ENCODE measurements at regions not wholly inside any gene's neighbourhood (a gene's known extent, or its start where the extent isn't known, plus 50 kb on each side); places are given as distances from the start of the nearest gene placed in this dataset.

DNA sequence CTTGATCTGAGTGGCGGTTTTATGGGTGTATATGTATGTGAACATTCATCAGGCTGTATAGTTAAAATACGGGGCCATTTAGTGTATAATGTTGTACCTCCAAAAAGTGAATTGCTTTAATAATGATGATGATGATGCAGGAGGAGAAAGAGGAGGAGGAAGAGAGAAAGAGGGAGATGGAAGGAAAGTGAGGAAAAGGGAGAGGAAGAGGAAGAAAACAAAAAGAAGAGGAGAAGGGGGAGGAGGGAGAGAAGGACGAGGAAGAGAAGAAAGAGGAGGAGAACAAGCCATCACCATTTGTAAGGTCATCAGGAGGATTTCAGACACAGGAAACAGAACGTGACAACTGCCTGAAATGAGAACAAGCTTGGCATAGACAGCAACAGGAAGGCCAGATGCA lies 168.4 kb upstream of the NCKAP5 start:
- no peak overlapping the region for H3K27ac Mint-ChIP-seq
- no peaks in the 10 kb centered on the region for H3K4me1 Mint-ChIP-seq (ENCODE audit: low read depth)
- H3K9me3 Mint-ChIP-seq = peaks cover 0 to 3% of the 10 kb centered on the region in 2 donors
- ATAC-seq (replicated peaks in 1 of 2) = no peak
- DNase-seq = no peak
- no peaks in the 10 kb centered on the region for H3K36me3 Mint-ChIP-seq (ENCODE audit: insufficient read depth in 2 of 2)
- H3K4me3 Mint-ChIP-seq = no peak overlapping the region
- peaks cover 5% of the 10 kb centered on the region for H3K27me3 Mint-ChIP-seq (ENCODE audit: low read depth)

DNA sequence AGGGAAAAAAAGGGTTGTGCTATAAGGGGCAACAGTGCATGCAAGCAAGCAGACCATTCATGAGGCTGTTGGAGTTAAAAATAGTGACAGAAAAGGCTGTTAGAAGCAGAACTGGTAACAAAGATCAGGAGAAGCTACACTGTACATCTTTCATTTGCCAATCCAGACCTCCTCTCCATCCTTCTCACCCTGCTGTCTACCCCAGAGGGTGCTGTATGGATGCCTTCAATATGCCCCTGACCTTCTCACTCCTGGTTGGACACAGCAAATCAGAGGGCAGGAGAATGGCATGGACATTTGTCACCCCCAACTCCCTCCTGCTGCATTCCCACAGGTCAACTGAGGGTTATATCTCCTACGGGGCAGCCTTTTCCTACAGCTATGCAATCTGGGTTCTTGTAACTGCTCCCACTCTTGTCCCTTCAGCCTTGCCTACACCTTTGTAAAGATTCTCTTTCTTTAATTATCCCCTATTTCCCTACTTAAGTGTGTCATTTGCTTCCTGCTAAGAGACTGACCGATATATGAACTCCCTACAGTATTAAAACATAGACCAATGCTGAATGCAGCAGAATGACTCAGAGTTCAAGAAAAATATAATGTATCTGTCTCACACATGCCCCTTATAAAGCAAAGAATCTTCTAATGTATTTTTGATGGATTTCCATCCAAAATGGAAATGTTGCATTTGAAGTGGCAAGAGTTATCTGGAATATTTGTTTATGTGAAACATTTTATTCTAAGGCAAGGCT lies 169.2 kb upstream of the NCKAP5 start:
- peaks cover 0 to 3% of the 10 kb centered on the region in 2 donors for H3K9me3 Mint-ChIP-seq
- H3K4me1 Mint-ChIP-seq (ENCODE audit: low read depth) = no peaks in the 10 kb centered on the region
- H3K27me3 Mint-ChIP-seq (ENCODE audit: low read depth) = peaks cover 5% of the 10 kb centered on the region
- no peak overlapping the region for H3K4me3 Mint-ChIP-seq
- DNase-seq (no peak), ATAC-seq (replicated peaks in 1 of 2) (no peak)
- no peak overlapping the region for H3K27ac Mint-ChIP-seq
- no peaks in the 10 kb centered on the region for H3K36me3 Mint-ChIP-seq (ENCODE audit: insufficient read depth in 2 of 2)

DNA sequence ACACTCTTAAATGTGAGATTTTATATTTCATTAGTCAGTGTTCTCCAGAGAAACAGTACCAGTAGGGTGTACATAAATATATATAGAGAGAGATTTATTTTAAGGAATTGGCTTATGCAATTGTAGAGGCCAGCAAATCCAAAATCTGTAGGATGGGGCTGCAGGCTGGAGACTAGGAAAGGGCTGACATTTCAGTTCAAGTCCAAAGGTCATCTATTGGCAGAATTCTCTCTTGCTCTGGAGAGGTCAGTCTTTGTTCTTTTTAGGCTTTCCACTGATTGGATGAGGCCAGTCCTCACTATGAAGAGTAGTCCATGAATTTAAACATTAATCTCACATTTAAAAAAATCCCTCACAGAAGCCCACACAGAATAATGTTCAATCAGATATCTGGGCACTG lies 170.8 kb upstream of the NCKAP5 start:
- no peaks in the 10 kb centered on the region for H3K4me1 Mint-ChIP-seq (ENCODE audit: low read depth)
- no peak overlapping the region for H3K27ac Mint-ChIP-seq
- ATAC-seq (replicated peaks in 1 of 2) (no peak), DNase-seq (no peak)
- H3K9me3 Mint-ChIP-seq = peaks cover 0 to 3% of the 10 kb centered on the region in 2 donors
- no peaks in the 10 kb centered on the region for H3K36me3 Mint-ChIP-seq (ENCODE audit: insufficient read depth in 2 of 2)
- H3K27me3 Mint-ChIP-seq (ENCODE audit: low read depth) = peaks cover 5% of the 10 kb centered on the region
- no peak overlapping the region for H3K4me3 Mint-ChIP-seq

DNA sequence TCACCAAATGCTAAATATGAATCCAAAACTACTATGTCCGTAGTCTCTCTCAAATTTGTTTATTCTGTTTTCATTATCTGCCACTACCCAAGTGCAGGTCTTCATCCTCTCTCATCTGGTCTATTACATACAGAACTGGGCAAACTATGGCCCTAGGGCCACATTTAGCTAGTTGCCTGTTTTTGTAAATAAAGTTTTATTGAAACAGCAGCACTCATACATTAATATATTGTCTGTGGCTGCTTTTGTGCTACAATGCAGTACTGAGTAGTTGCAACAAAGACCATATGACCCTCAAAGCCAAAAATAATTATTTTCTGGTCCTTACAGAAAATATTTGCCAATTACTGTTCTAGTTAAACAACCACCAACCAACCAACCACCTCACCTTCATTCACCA lies 172.2 kb upstream of the NCKAP5 start:
- Mint-ChIP-seq H3K27me3 (ENCODE audit: low read depth) (peaks cover 5% of the 10 kb centered on the region), H3K9me3 (peaks cover 0 to 3% of the 10 kb centered on the region in 2 donors), H3K27ac (no peak overlapping the region), H3K4me1 (ENCODE audit: low read depth) (no peaks in the 10 kb centered on the region), H3K36me3 (ENCODE audit: insufficient read depth in 2 of 2) (no peaks in the 10 kb centered on the region), H3K4me3 (no peak overlapping the region)
- no peak for DNase-seq
- no peak for ATAC-seq (replicated peaks in 1 of 2)

DNA sequence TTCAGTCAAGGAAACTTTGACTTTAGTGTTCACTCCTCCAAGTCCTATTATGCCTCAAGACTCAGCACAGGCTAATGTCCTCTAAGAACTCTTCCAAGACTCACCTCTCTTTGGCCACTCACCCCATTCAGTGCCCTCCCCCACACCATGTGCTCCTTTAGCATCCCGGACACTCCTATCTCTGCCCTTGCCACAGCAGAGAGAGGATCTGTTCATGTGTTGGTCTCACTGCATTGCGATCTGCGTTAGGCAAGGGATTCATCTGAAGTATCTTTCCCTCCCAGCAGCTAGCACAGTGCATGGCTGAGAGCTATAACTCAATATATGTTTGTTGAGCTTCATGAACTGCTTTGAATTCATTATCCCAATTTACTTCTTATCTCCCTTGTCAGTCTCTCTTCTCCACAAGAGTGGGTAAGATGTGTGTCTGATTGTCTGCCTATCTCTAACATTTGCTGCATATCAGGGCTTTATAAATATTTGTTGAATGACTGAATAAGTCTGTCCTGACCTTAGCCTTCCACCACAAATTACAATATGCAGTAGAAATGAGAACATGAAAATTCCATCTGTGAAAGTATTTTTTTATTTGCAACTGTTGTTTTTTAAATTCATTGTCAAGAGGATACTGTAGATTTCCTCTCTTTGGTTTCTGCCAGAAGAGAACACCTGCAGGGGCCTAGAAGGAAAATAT lies 179.9 kb upstream of the NCKAP5 start:
- Mint-ChIP-seq H3K27me3 (ENCODE audit: low read depth) (peaks cover 17% of the 10 kb centered on the region), H3K4me3 (no peak overlapping the region), H3K36me3 (ENCODE audit: insufficient read depth in 2 of 2) (no peaks in the 10 kb centered on the region), H3K9me3 (peaks cover 1 to 2% of the 10 kb centered on the region in 2 donors), H3K4me1 (ENCODE audit: low read depth) (no peaks in the 10 kb centered on the region), H3K27ac (no peak overlapping the region)
- no peak for DNase-seq
- ATAC-seq (replicated peaks in 1 of 2) = no peak

DNA sequence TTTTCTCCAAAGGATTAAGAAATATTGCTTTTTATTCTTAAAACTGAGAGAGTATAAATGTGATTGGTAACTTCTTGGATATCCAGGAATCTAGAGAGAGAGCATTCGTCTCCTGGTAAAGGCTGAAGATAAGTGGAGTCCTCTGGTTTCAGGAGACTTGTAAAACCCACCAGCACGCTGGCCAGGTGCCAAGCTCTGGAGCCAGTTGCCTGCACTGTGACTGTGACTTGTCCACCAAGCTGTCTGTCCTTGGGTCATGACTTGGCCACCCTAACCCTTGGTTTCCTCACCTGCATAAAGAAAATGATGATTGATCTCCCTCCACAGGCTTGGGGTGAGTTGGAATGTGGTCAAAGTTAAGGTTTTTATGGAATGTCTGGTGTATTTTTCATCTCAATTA lies 185.4 kb upstream of the NCKAP5 start:
- Mint-ChIP-seq H3K9me3 (peaks cover 0 to 1% of the 10 kb centered on the region in 2 donors), H3K4me3 (no peak overlapping the region), H3K4me1 (ENCODE audit: low read depth) (no peaks in the 10 kb centered on the region), H3K27me3 (ENCODE audit: low read depth) (peaks cover 8% of the 10 kb centered on the region), H3K36me3 (ENCODE audit: insufficient read depth in 2 of 2) (no peaks in the 10 kb centered on the region), H3K27ac (no peak overlapping the region)
- ATAC-seq (replicated peaks in 1 of 2) = no peak
- no peak for DNase-seq

DNA sequence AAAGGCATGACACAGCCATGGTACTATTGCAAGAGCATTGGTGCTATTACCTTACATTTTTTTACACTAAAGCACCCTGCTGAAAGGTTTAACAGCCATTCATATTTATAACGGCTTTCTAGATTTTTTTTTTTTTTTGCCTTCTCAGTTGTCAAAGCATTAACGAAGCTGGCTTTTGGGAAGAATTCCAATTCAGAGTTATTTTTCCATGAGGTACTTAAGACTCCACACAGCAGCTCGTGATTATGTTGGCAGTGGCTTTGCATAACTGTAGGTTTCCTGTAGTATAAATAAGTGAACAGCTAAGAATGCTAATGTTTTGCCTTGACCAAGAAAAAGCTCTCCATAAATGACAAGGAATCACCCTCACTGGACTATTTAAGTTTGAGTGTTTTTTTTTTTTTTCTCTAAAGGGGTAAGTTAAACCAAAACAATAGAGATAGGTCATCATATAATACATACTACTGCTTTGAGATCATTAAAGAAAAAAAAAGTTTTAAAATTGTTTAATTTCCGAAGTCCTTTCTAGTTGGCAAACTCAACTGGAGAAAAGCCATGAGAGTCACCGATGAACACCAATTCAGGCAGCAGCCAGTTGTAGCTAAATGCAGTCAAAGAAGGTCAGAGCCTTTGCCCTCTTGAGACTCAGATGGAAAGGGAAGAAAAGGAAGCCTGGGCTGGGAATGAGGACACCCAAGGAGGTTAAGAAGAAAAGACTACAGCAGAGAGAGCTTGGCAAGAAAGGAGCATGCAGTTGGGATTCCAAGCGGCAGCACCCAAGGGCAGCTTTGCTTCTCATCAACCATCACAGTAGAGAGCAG lies 187.4 kb upstream of the NCKAP5 start:
- Mint-ChIP-seq H3K4me3 (no peak overlapping the region), H3K9me3 (peaks cover 0 to 1% of the 10 kb centered on the region in 2 donors), H3K4me1 (ENCODE audit: low read depth) (no peaks in the 10 kb centered on the region), H3K27ac (no peak overlapping the region), H3K27me3 (ENCODE audit: low read depth) (peaks cover 12% of the 10 kb centered on the region), H3K36me3 (ENCODE audit: insufficient read depth in 2 of 2) (no peaks in the 10 kb centered on the region)
- no peak for ATAC-seq (replicated peaks in 1 of 2)
- no peak for DNase-seq

DNA sequence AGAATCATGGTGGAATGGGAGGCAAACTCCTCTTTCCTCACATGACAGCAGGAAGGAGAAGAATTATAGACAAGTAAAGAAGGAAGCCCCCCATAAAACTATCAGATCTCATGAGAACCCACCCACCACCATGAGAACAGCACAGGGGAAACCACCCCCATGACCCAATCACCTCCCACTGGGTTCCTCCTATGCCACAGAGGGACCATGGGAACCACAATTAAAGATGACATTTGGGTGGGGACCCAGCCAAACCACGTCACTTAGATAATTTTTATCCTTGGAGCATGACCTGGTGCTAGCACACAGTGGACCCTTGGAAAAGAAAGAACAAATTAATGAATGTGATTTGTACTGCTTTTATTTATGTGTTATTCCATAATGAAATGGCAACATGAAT lies 188.6 kb upstream of the NCKAP5 start:
- no peaks in the 10 kb centered on the region for H3K9me3 Mint-ChIP-seq
- H3K27ac Mint-ChIP-seq = no peak overlapping the region
- no peaks in the 10 kb centered on the region for H3K36me3 Mint-ChIP-seq (ENCODE audit: insufficient read depth in 2 of 2)
- H3K27me3 Mint-ChIP-seq (ENCODE audit: low read depth) = peaks cover 9% of the 10 kb centered on the region
- H3K4me1 Mint-ChIP-seq (ENCODE audit: low read depth) = no peaks in the 10 kb centered on the region
- H3K4me3 Mint-ChIP-seq = no peak overlapping the region
- DNase-seq (no peak), ATAC-seq (replicated peaks in 1 of 2) (no peak)

DNA sequence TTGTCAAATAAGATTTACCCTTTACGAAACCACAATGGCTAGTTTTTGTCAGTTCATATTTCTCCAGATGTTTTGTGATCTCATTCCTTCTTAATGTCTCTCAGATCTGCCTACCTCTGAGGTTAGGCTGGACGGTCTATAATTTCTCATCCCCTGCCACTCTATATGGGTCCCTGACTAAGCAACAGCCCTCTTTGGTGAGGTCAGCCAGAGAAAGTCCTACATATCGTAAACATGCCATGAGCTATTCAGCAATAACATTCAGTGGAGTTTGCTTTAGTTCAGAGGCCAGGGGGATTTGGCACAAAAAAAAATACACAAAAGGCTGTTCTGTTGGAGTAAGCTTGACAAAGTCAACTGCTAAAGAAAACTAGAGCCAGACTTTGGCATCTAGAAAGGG lies 192.1 kb upstream of the NCKAP5 start:
- no peak for DNase-seq
- no peaks in the 10 kb centered on the region for H3K36me3 Mint-ChIP-seq (ENCODE audit: insufficient read depth in 2 of 2)
- H3K4me3 Mint-ChIP-seq = no peak overlapping the region
- H3K4me1 Mint-ChIP-seq (ENCODE audit: low read depth) = no peaks in the 10 kb centered on the region
- no peak overlapping the region for H3K27ac Mint-ChIP-seq
- H3K9me3 Mint-ChIP-seq = peaks cover 0 to 2% of the 10 kb centered on the region in 2 donors
- no peak for ATAC-seq (replicated peaks in 1 of 2)
- peaks cover 9% of the 10 kb centered on the region for H3K27me3 Mint-ChIP-seq (ENCODE audit: low read depth)

DNA sequence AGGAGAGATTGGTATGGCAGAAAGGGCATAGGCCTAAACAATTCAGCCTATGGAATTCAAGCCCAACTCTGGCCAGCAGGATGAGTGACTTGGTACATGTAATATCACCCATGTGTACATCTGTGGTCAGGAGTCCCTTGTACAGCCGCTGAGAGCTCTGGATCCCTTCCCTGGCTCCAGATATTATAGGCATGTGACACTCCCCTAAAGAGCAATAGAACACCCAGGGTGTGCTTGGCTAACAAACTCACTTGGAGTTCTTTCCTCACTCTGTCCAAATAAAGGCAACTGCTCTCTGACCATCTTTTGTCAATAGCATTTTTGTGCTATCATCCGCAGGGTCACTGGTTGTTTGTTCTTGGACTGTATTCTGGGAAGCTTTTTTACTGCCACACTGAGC lies 197.4 kb upstream of the NCKAP5 start:
- peaks cover 10% of the 10 kb centered on the region for H3K27me3 Mint-ChIP-seq (ENCODE audit: low read depth)
- no peak for ATAC-seq (replicated peaks in 1 of 2)
- no peaks in the 10 kb centered on the region for H3K36me3 Mint-ChIP-seq (ENCODE audit: insufficient read depth in 2 of 2)

DNA sequence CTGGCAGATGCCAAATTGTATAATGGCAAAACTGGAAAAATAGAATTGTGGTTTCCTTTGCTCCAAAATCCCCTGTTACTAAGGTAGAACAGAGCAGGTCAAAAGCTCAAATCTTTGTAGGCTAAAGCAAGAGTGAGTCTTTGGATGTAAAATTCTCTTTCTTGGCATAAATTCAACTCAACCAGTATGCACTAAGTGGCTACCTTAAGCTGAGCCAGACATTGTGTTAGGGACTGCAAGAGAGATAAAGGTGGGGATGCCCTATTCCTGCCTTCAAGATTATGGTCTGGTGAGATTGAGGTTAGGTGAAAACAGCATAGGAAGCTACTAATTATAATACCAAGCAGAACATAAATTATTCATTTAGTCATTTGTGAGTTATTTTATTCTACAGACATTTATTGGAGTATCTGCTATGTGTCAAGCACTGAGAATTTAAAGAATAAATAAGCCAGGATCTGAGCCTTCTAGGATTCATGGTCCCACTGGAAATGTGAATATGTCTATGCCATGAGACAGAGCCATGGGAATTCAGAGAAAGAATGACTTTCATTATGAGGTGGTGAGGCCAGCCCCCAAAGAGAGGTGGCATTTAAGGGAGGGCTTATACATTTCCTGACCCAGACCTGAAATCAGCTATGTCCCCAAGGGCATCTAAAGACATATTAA lies 198.0 kb upstream of the NCKAP5 start:
- Mint-ChIP-seq H3K4me3 (no peak overlapping the region), H3K4me1 (ENCODE audit: low read depth) (no peaks in the 10 kb centered on the region), H3K9me3 (peaks cover 0 to 7% of the 10 kb centered on the region in 2 donors), H3K27ac (no peak overlapping the region), H3K27me3 (ENCODE audit: low read depth) (peaks cover 13% of the 10 kb centered on the region), H3K36me3 (ENCODE audit: insufficient read depth in 2 of 2) (no peaks in the 10 kb centered on the region)
- ATAC-seq (replicated peaks in 1 of 2) (no peak), DNase-seq (no peak)

More for the DNA sequence above, 197.4 kb upstream of the NCKAP5 start:
- Mint-ChIP-seq H3K9me3 (peaks cover 0 to 7% of the 10 kb centered on the region in 2 donors), H3K27ac (no peak overlapping the region), H3K4me3 (no peak overlapping the region), H3K4me1 (ENCODE audit: low read depth) (no peaks in the 10 kb centered on the region)
- DNase-seq = no peak

DNA sequence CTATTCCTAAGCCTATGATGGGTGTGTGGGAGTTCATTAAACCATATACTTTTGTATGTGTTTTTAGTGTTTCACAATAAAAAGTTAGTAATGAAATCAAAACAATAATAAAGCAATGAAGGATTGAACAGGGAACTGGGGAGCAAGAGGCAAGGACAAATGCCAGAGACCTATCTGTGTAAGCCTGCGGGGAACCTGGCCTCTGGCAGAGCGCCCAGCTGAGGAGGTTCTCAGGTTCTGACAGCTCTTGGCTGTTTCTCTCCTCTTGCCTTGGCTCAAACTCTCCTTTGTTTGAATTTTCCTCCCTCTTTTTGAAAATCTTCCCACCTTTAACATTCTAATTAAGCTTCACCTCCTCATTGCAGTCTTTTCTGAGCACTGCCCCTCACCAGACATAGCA lies 200.0 kb upstream of the NCKAP5 start:
- H3K4me3 Mint-ChIP-seq = no peak overlapping the region
- DNase-seq (no peak), ATAC-seq (replicated peaks in 1 of 2) (no peak)
- H3K27ac Mint-ChIP-seq = no peak overlapping the region
- no peaks in the 10 kb centered on the region for H3K4me1 Mint-ChIP-seq (ENCODE audit: low read depth)
- peaks cover 13% of the 10 kb centered on the region for H3K27me3 Mint-ChIP-seq (ENCODE audit: low read depth)
- no peaks in the 10 kb centered on the region for H3K36me3 Mint-ChIP-seq (ENCODE audit: insufficient read depth in 2 of 2)
- H3K9me3 Mint-ChIP-seq = peaks cover 0 to 5% of the 10 kb centered on the region in 2 donors
